NCI-H526 (cell line): ENCODE measurements at regions not wholly inside any gene's neighbourhood (a gene's known extent, or its start where the extent isn't known, plus 50 kb on each side); places are given as distances from the start of the nearest gene placed in this dataset.
"Not testable (repeated sequence)": the region's sequence is repeated elsewhere in the genome, so short reads cannot be mapped to it uniquely, and the experiment has no call there.

Experiments used
- DNase-seq, 2 experiments: peaks; one replicate each; lab custom pipeline; 2025; lab: John Stamatoyannopoulos, UW

GRCh38 chr12:47373554-47374150 lies 293.9 kb upstream of the AMIGO2 start:
- DNase-seq: no peak

GRCh38 chr12:47370421-47370820 lies 290.7 kb upstream of the AMIGO2 start:
- peak; percentile 57 to 73 for DNase-seq

- DNase-seq: no peak
Observed at GRCh38 chr12:47369085-47369484, 289.3 kb upstream of the AMIGO2 start.

GRCh38 chr12:47367912-47368537 lies 288.3 kb upstream of the AMIGO2 start:
- DNase-seq: no peak

- DNase-seq: no peak
Observed at GRCh38 chr12:47366579-47366978, 286.8 kb upstream of the AMIGO2 start.

- DNase-seq: no peak
Observed at GRCh38 chr12:47366157-47366556, 286.4 kb upstream of the AMIGO2 start.

- not testable (repeated sequence) for DNase-seq
Observed at GRCh38 chr12:47365443-47366076, 285.8 kb upstream of the AMIGO2 start.

- DNase-seq: no peak
Observed at GRCh38 chr12:47364261-47364660, 284.5 kb upstream of the AMIGO2 start.

GRCh38 chr12:47362126-47362705 lies 282.5 kb upstream of the AMIGO2 start:
- no peak for DNase-seq

- DNase-seq: peak in 1 of 2 experiments; percentile 10
Observed at GRCh38 chr12:47361389-47362021, 281.7 kb upstream of the AMIGO2 start.

- DNase-seq: no peak
Observed at GRCh38 chr12:47360771-47361388, 281.1 kb upstream of the AMIGO2 start.

- no peak for DNase-seq
Observed at GRCh38 chr12:47360093-47360480, 280.3 kb upstream of the AMIGO2 start.

GRCh38 chr12:47359310-47360092 lies 279.7 kb upstream of the AMIGO2 start:
- no peak for DNase-seq

- not testable (repeated sequence) for DNase-seq
Observed at GRCh38 chr12:47357006-47357405, 277.2 kb upstream of the AMIGO2 start.

- no peak for DNase-seq
Observed at GRCh38 chr12:47356129-47356700, 276.5 kb upstream of the AMIGO2 start.

- DNase-seq: no peak
Observed at GRCh38 chr12:47353508-47353907, 273.7 kb upstream of the AMIGO2 start.

GRCh38 chr12:47352067-47352466 lies 272.3 kb upstream of the AMIGO2 start:
- no peak for DNase-seq

GRCh38 chr12:47351526-47351925 lies 271.8 kb upstream of the AMIGO2 start:
- no peak for DNase-seq

GRCh38 chr12:47350062-47350408 lies 270.3 kb upstream of the AMIGO2 start:
- no peak for DNase-seq

- DNase-seq: no peak
Observed at GRCh38 chr12:47349137-47350061, 269.6 kb upstream of the AMIGO2 start.
